HK-2 (cell line): ENCODE measurements at regions not wholly inside any gene's neighbourhood (a gene's known extent, or its start where the extent isn't known, plus 50 kb on each side); places are given as distances from the start of the nearest gene placed in this dataset.
"Not testable (repeated sequence)": the region's sequence is repeated elsewhere in the genome, so short reads cannot be mapped to it uniquely, and the experiment has no call there.

Experiments used
- DNase-seq: peaks from one replicate; pipeline ENCODE4 v3.0.0-alpha.2; 2018; ENCODE audit not compliant: unreplicated experiment

GRCh38 chr12:75705749-75706711 lies 194.6 kb upstream of the KRR1 start:
- peak; percentile 53 for DNase-seq

- DNase-seq, result no peak
Observed at GRCh38 chr12:75704664-75705063, 193.3 kb upstream of the KRR1 start.

GRCh38 chr12:75704208-75704607 lies 192.8 kb upstream of the KRR1 start:
- DNase-seq, result no peak

- DNase-seq, result no peak
Observed at GRCh38 chr12:75703131-75703530, 191.7 kb upstream of the KRR1 start.

GRCh38 chr12:75702477-75703093 lies 191.2 kb upstream of the KRR1 start:
- DNase-seq, result no peak

GRCh38 chr12:75701859-75702258 lies 190.4 kb upstream of the KRR1 start:
- DNase-seq, result no peak

GRCh38 chr12:75699728-75700496 lies 188.5 kb upstream of the KRR1 start:
- DNase-seq, result no peak

GRCh38 chr12:75699251-75699650 lies 187.8 kb upstream of the KRR1 start:
- no peak for DNase-seq

GRCh38 chr12:75698052-75698451 lies 186.6 kb upstream of the KRR1 start:
- DNase-seq, result no peak

- DNase-seq, result no peak
Observed at GRCh38 chr12:75695926-75696325, 184.5 kb upstream of the KRR1 start.

- DNase-seq, result no peak
Observed at GRCh38 chr12:75694534-75695268, 183.3 kb upstream of the KRR1 start.

GRCh38 chr12:75692876-75693275 lies 181.5 kb upstream of the KRR1 start:
- no peak for DNase-seq

GRCh38 chr12:75690296-75690955 lies 179.0 kb upstream of the KRR1 start:
- no peak for DNase-seq

GRCh38 chr12:75686233-75686632 lies 174.8 kb upstream of the KRR1 start:
- DNase-seq, result not testable (repeated sequence)

- no peak for DNase-seq
Observed at GRCh38 chr12:75685617-75686225, 174.3 kb upstream of the KRR1 start.

- DNase-seq, result no peak
Observed at GRCh38 chr12:75684678-75685616, 173.5 kb upstream of the KRR1 start.

- DNase-seq, result not testable (repeated sequence)
Observed at GRCh38 chr12:75683995-75684586, 172.7 kb upstream of the KRR1 start.

GRCh38 chr12:75683220-75683619 lies 171.8 kb upstream of the KRR1 start:
- no peak for DNase-seq

- no peak for DNase-seq
Observed at GRCh38 chr12:75677522-75677921, 166.1 kb upstream of the KRR1 start.
